ENCODE measurements at regions not wholly inside any gene's neighbourhood (a gene's known extent, or its start where the extent isn't known, plus 50 kb on each side); places are given as distances from the start of the nearest gene placed in this dataset.

DNA sequence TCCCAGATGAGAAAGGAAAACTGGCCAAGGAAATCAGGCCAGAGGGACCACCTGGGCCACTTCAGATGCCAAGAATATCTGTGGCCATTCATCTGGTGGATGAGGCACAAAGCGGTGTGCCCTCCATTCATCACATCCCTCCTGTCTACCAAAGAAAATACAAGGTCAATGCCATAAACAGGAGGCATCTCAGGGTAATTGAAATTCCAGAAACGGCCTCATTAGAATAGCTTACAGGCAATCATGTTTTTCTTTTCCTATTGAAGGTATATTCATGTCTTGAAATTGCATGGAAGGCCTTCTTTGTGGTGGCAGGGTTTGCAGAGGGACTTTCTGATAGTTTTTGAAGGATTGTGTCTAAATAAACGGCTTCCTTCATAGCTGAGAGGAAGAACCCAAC is 578.3 kb downstream of the HAO1 start:
- no peak overlapping the region for H2BK20ac ChIP-seq (ENCODE audit: low read depth, low read length)
- H3K79me1 ChIP-seq (ENCODE audit: low read depth in 1 of 2, low read length in 2 of 2): no peaks in the 10 kb centered on the region
- H3K9me1 ChIP-seq (ENCODE audit: insufficient read depth, low read length): no peaks in the 10 kb centered on the region
- H4K5ac ChIP-seq (ENCODE audit: low read depth, low read length): no peak overlapping the region
- H4K8ac ChIP-seq (ENCODE audit: low read depth in 2 of 2, low read length in 2 of 2): no peak overlapping the region
- no peak overlapping the region for H2BK5ac ChIP-seq (ENCODE audit: low read depth, low read length, poor library complexity, severe bottlenecking)
- no peak overlapping the region for H3K9ac ChIP-seq (ENCODE audit: low read depth, low read length)
- no peak overlapping the region for H3K14ac ChIP-seq (replicated peaks; ENCODE audit: low read depth, low read length)
- ChIA-PET POLR2A (ENCODE audit: unreplicated experiment) (no interaction called here), CTCF (no interaction called here)
- no peak for TF ChIP-seq CHD1 (IDR thresholded peaks at IDR 0.05; ENCODE audit: low read depth, low read length)
- TF ChIP-seq NFE2L2 (IDR thresholded peaks at IDR 0.05; ENCODE audit: low read depth, low read length): no peak
- no peak for TF ChIP-seq RCOR1 (IDR thresholded peaks at IDR 0.05; ENCODE audit: insufficient replicate concordance, low read length)
- TF ChIP-seq, protein P1, sequence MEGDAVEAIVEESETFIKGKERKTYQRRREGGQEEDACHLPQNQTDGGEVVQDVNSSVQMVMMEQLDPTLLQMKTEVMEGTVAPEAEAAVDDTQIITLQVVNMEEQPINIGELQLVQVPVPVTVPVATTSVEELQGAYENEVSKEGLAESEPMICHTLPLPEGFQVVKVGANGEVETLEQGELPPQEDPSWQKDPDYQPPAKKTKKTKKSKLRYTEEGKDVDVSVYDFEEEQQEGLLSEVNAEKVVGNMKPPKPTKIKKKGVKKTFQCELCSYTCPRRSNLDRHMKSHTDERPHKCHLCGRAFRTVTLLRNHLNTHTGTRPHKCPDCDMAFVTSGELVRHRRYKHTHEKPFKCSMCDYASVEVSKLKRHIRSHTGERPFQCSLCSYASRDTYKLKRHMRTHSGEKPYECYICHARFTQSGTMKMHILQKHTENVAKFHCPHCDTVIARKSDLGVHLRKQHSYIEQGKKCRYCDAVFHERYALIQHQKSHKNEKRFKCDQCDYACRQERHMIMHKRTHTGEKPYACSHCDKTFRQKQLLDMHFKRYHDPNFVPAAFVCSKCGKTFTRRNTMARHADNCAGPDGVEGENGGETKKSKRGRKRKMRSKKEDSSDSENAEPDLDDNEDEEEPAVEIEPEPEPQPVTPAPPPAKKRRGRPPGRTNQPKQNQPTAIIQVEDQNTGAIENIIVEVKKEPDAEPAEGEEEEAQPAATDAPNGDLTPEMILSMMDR (conservative IDR thresholded peaks at IDR 0.05; ENCODE audit: low read depth, low read length): no peak
- TF ChIP-seq USF2 (IDR thresholded peaks at IDR 0.05; ENCODE audit: low read depth, low read length): no peak
- no peak for TF ChIP-seq MAZ (IDR thresholded peaks at IDR 0.05; ENCODE audit: borderline replicate concordance, low read depth, low read length)
- DNase-seq (no peak), ATAC-seq (ENCODE audit: low read depth) (no peak)
- H3K23ac ChIP-seq (ENCODE audit: low read depth, low read length): no peak overlapping the region
- H3K4me3 ChIP-seq (ENCODE audit: insufficient read depth, low read depth, low read length): no peak overlapping the region
- no CpG with 5 or more reads among the region's 3 CpGs for WGBS, 2 experiments (ENCODE audit: extremely low coverage in 2 of 2, insufficient read length in 1 of 2)
- no peak overlapping the region for H2AFZ ChIP-seq (replicated peaks; ENCODE audit: low read length, poor library complexity)
- H3K36me3 ChIP-seq (ENCODE audit: control insufficient read depth, insufficient read depth, low read length): no peaks in the 10 kb centered on the region
- H3K9me3 ChIP-seq (ENCODE audit: control insufficient read depth, insufficient read depth, low read length): no peaks in the 10 kb centered on the region
- no peak overlapping the region for H3K18ac ChIP-seq (ENCODE audit: low read depth, low read length)
- H3K4me1 ChIP-seq (ENCODE audit: control insufficient read depth, insufficient read depth, low read length): no peaks in the 10 kb centered on the region
- H4K91ac ChIP-seq (ENCODE audit: insufficient read depth, low read depth, low read length): no peak overlapping the region
- H2AK9ac ChIP-seq (replicated peaks; ENCODE audit: low read depth, low read length, poor library complexity): no peak overlapping the region
- no peak overlapping the region for H3K4me2 ChIP-seq (ENCODE audit: low read depth, low read length)
- no peak overlapping the region for H3K4ac ChIP-seq (ENCODE audit: low read depth, low read length)
- no peak overlapping the region for H3K56ac ChIP-seq (ENCODE audit: extremely low read depth, insufficient read depth, low read length)
- in situ Hi-C loops (cut with MboI; ENCODE audit: low sequenced_read_pairs) (no loop called here), intact Hi-C loops (cut with micrococcal nuclease) (no loop called here), dilution Hi-C loops (cut with HindIII; ENCODE audit: low sequenced_read_pairs, unreplicated experiment) (no loop called here)
- H3K27ac ChIP-seq (ENCODE audit: insufficient read depth, low read length): no peak overlapping the region
- H3K27me3 ChIP-seq (ENCODE audit: control insufficient read depth, insufficient read depth, low read length): no peaks in the 10 kb centered on the region
- H4K20me1 ChIP-seq (ENCODE audit: insufficient read depth, low read length): no peaks in the 10 kb centered on the region
- H2AK5ac ChIP-seq (ENCODE audit: low read depth, low read length): no peak overlapping the region
- no TSS peak for BruUV-seq (replicated peaks)
- no peak overlapping the region for H2BK120ac ChIP-seq (ENCODE audit: low read depth, low read length)
- no peak overlapping the region for H2BK15ac ChIP-seq (ENCODE audit: low read depth, low read length)
